GM12878 (cell line): ENCODE measurements at regions not wholly inside any gene's neighbourhood (a gene's known extent, or its start where the extent isn't known, plus 50 kb on each side); places are given as distances from the start of the nearest gene placed in this dataset.

Experiments
- ATAC-seq: fragments of 200-7000 bp; cut with Tn5 transposase; 3 replicates; pipeline ENCODE4 v1.9.1; 2020; ENCODE audit warnings: mild to moderate bottlenecking, moderate library complexity
- BruUV-seq: library from RNA; stranded (reverse); fragments of 400-500 nt; replicated peaks from 2 replicates; lab custom pipeline; 2021; lab: Mats Ljungman, UMichigan
- CTCF ChIA-PET: fragments of 300-600 bp; sonication (Branson Sonifier 250); formaldehyde crosslinking; extraction: SDS; loops from one replicate; lab custom pipeline; 2021; ENCODE audit warnings: inconsistent platforms; lab: Yijun Ruan, JAX
- POLR2A ChIA-PET: fragments of 350-600 bp; formaldehyde crosslinking; extraction: SDS; loops from one replicate; lab custom pipeline; 2021; ENCODE audit warnings: inconsistent platforms; lab: Charles Lee
- RAD21 ChIA-PET: fragments of 300-600 bp; sonication (Branson Sonifier 250); formaldehyde crosslinking; loops from one replicate; lab custom pipeline; 2023; ENCODE audit warnings: antibody characterized with exemption; ENCODE audit not compliant: unreplicated experiment; lab: Charles Lee
- SMC1A ChIA-PET: fragments of 300-600 bp; sonication (Branson Sonifier 250); formaldehyde crosslinking; loops from one replicate; lab custom pipeline; 2023; ENCODE audit not compliant: unreplicated experiment, uncharacterized antibody; lab: Charles Lee
- DNase-seq: peaks from one replicate; pipeline ENCODE4 v3.0.0-alpha.2; 2011; ENCODE audit warnings: low read depth, low spot score
- FAIRE-seq: peaks from 3 replicates; lab custom pipeline; 2011; peaks lifted over from hg19 to GRCh38; lab: Jason Lieb, UNC
- H2AFZ ChIP-seq: 2 replicates; pipeline ENCODE4 v1.6.0; 2011; ENCODE audit warnings: low read depth, low read length, control low read depth; ENCODE audit not compliant: control insufficient read depth
- H3K27ac ChIP-seq: 2 replicates; pipeline ENCODE4 v1.5.1; 2011; ENCODE audit warnings: control low read depth; ENCODE audit not compliant: control insufficient read depth, insufficient read depth
- H3K27me3 ChIP-seq, 2 experiments: replicated peaks in 1 of 2; 2 replicates each; pipeline versions ENCODE4 v1.6.0 to v1.6.1; 2011; ENCODE audit warnings: low read length in 1 of 2; ENCODE audit not compliant: control insufficient read depth in 2 of 2, insufficient read depth in 2 of 2
- H3K36me3 ChIP-seq, 2 experiments: 2 replicates each; pipeline ENCODE4 v1.5.1; 2011; ENCODE audit warnings: low read length in 1 of 2; ENCODE audit not compliant: control insufficient read depth in 2 of 2, insufficient read depth in 2 of 2
- H3K4me1 ChIP-seq: 2 replicates; pipeline ENCODE4 v1.6.1; 2011; ENCODE audit warnings: mild to moderate bottlenecking, low read length, moderate library complexity, mixed read lengths; ENCODE audit not compliant: control insufficient read depth, insufficient read depth
- H3K4me2 ChIP-seq: 2 replicates; pipeline ENCODE4 v1.6.0; 2011; ENCODE audit warnings: control low read depth; ENCODE audit not compliant: control insufficient read depth, insufficient read depth
- H3K4me3 ChIP-seq: fragments of 200-600 bp; sonication (generic); 2 replicates; pipeline ENCODE4 v1.5.1; 2016
- H3K79me2 ChIP-seq: 2 replicates; pipeline ENCODE4 v1.6.0; 2011; ENCODE audit warnings: low read length; ENCODE audit not compliant: control insufficient read depth, insufficient read depth
- H3K9ac ChIP-seq: 2 replicates; pipeline ENCODE4 v1.8.0; 2011; ENCODE audit warnings: low read length, control low read depth, mixed read lengths; ENCODE audit not compliant: control insufficient read depth, insufficient read depth
- H3K9me3 ChIP-seq: replicated peaks from 3 replicates; pipeline ENCODE4 v1.5.1; 2011; ENCODE audit warnings: mild to moderate bottlenecking, low read length; ENCODE audit not compliant: control insufficient read depth, insufficient read depth
- H4K20me1 ChIP-seq: 2 replicates; pipeline ENCODE4 v1.6.0; 2011; ENCODE audit not compliant: control insufficient read depth, insufficient read depth
- CBX5 ChIP-seq: sonication (generic); IDR thresholded peaks from 2 replicates; pipeline ENCODE4 v1.6.1; 2016; ENCODE audit warnings: low read depth, moderate library complexity, mild to moderate bottlenecking, inconsistent platforms
- CTCF ChIP-seq, 3 experiments: IDR thresholded peaks in 2 of 3; conservative IDR thresholded peaks in 1 of 3; 2 replicates each; pipeline ENCODE4 v1.5.1; 2011; ENCODE audit warnings: low read depth in 3 of 3, low read length in 3 of 3, mild to moderate bottlenecking in 3 of 3, control low read depth in 2 of 3, moderate library complexity in 2 of 3, inconsistent platforms in 1 of 3, mixed read lengths in 1 of 3; ENCODE audit not compliant: control insufficient read depth in 2 of 3, insufficient read depth in 1 of 3; ENCODE audit errors: extremely low read depth in 1 of 3
- ELK1 ChIP-seq: IDR thresholded peaks from 2 replicates; pipeline ENCODE4 v1.6.1; 2012; ENCODE audit warnings: low read depth, low read length, improper control_type of control experiment
- FOXM1 ChIP-seq: IDR thresholded peaks from 2 replicates; pipeline ENCODE4 v1.6.1; 2012; ENCODE audit warnings: low read depth, mild to moderate bottlenecking, inconsistent platforms, low read length, moderate library complexity
- KLF5 ChIP-seq: fragments of 450-650 bp; IDR thresholded peaks from 2 replicates; pipeline ENCODE4 v1.6.1; 2014; ENCODE audit warnings: mild to moderate bottlenecking; ENCODE audit not compliant: partially characterized antibody
- MTA3 ChIP-seq: IDR thresholded peaks from 2 replicates; pipeline ENCODE4 v1.6.1; 2012; ENCODE audit warnings: low read length, inconsistent platforms, borderline replicate concordance
- NBN ChIP-seq: fragments of 450-650 bp; IDR thresholded peaks from 2 replicates; pipeline ENCODE4 v1.6.1; 2016
- NFIC ChIP-seq: IDR thresholded peaks from 2 replicates; pipeline ENCODE4 v1.6.1; 2012; ENCODE audit warnings: low read depth, mild to moderate bottlenecking, inconsistent platforms, low read length, moderate library complexity
- PAX5 ChIP-seq: IDR thresholded peaks from 2 replicates; pipeline ENCODE4 v1.6.1; 2011; ENCODE audit warnings: low read depth, low read length, borderline replicate concordance
- PBX3 ChIP-seq: IDR thresholded peaks from 2 replicates; pipeline ENCODE4 v1.6.1; 2011; ENCODE audit warnings: mild to moderate bottlenecking, low read depth, low read length, moderate library complexity; ENCODE audit not compliant: insufficient replicate concordance
- RB1 ChIP-seq: fragments of 450-650 bp; formaldehyde crosslinking; IDR thresholded peaks from 2 replicates; pipeline ENCODE4 v1.6.1; 2017; ENCODE audit warnings: mild to moderate bottlenecking, borderline replicate concordance
- RBBP5 ChIP-seq: fragments of 200-600 bp; sonication (generic); conservative IDR thresholded peaks from 2 replicates; pipeline ENCODE4 v1.6.1; 2016
- STAT1 ChIP-seq: fragments of 450-650 bp; conservative IDR thresholded peaks from 2 replicates; pipeline ENCODE4 v1.6.1; 2014; ENCODE audit warnings: antibody characterized with exemption, mild to moderate bottlenecking
- USF2 ChIP-seq: IDR thresholded peaks from 2 replicates; pipeline ENCODE4 v1.6.1; 2011; ENCODE audit warnings: low read depth, low read length, improper control_type of control experiment, borderline replicate concordance
- ZBTB33 ChIP-seq: fragments of 450-650 bp; IDR thresholded peaks from 2 replicates; pipeline ENCODE4 v1.6.1; 2017; ENCODE audit warnings: mild to moderate bottlenecking
- WGBS: methylation state at CpG from one replicate; pipeline ENCODE4 v1.1.6; 2016; ENCODE audit warnings: low lambda C conversion rate; ENCODE audit not compliant: insufficient replicate concordance, insufficient coverage; ENCODE audit errors: missing lambda C conversion rate; 5-methylcytosine and 5-hydroxymethylcytosine counted together
- in situ Hi-C: fragments of 300-500 bp; cut with MboI; formaldehyde crosslinking; loops from 9 replicates; pipeline ENCODE4 v1.14.3; 2018; ENCODE audit warnings: mixed read lengths
- intact Hi-C: fragments of 100-400 bp; cut with micrococcal nuclease; formaldehyde crosslinking; loops from one replicate; pipeline ENCODE4 v1.14.2; 2022; ENCODE audit not compliant: unreplicated experiment

GRCh38 chr14:32259368-32260013 lies 56.4 kb upstream of the RNU6-8 start (continued):
- no peak for TF ChIP-seq ELK1
- TF ChIP-seq STAT1, result no peak
- peak; percentile 93 for TF ChIP-seq NFIC
- TF ChIP-seq KLF5, result no peak
- TF ChIP-seq MTA3, result 0 out of 2 replicates have a peak, but pooled peaks have one; percentile 53
- TF ChIP-seq USF2, result no peak
- peak; percentile 71 for TF ChIP-seq FOXM1
- TF ChIP-seq NBN, result peak; percentile 45; the same call in 1 of the 2 replicates
- peak; percentile 74 for TF ChIP-seq PAX5
- TF ChIP-seq, all 136 proteins: peak for 41

GRCh38 chr14:32263939-32264567 lies 61.0 kb upstream of the RNU6-8 start:
- ATAC-seq (no peak), DNase-seq (no peak), FAIRE-seq (no peak)
- intact Hi-C loops, result no loop called here
- Histone ChIP-seq H3K9me3 (peaks cover 8% of the 10 kb centered on the region; the same call in 1 of the 3 replicates), H3K36me3 (no peaks in the 10 kb centered on the region), H3K4me2 (no peak overlapping the region), H3K9ac (no peak overlapping the region), H3K27ac (no peak overlapping the region), H2AFZ (no peak overlapping the region), H4K20me1 (no peaks in the 10 kb centered on the region), H3K4me3 (no peak overlapping the region), H3K4me1 (peaks cover 17% of the 10 kb centered on the region), H3K79me2 (no peaks in the 10 kb centered on the region), H3K27me3 (no peaks in the 10 kb centered on the region)
- in situ Hi-C loops, result no loop called here
- POLR2A ChIA-PET, result no interaction called here
- CTCF ChIA-PET, result interaction anchor here (1.0 to 1.4 kb wide), 3 partner anchors 10 to 190 kb away, joined by 3 to 5 read pairs (median 4); no protein-coding TSS in a partner anchor
- BruUV-seq, result no TSS peak
- SMC1A ChIA-PET, result interaction anchor here (0.9 kb wide), 1 partner anchor 297 kb away, joined by 3 read pairs; no protein-coding TSS in a partner anchor
- 95% methylated on average over 1 of the region's 1 CpG for WGBS
- RAD21 ChIA-PET, result no interaction called here
- no peak for TF ChIP-seq CTCF (IDR thresholded peaks at IDR 0.05 in 2 of 3, conservative IDR thresholded peaks at IDR 0.05 in 1 of 3; ENCODE audit: control insufficient read depth in 2 of 3, extremely low read depth in 1 of 3, insufficient read depth in 1 of 3, low read depth in 3 of 3, low read length in 3 of 3)
- no peak for TF ChIP-seq PBX3
- TF ChIP-seq ZBTB33, result no peak
- peak; percentile 76; the same call in 1 of the 2 replicates for TF ChIP-seq CBX5
- TF ChIP-seq RBBP5, result no peak
- no peak for TF ChIP-seq RB1
